H1 (cell line): ENCODE measurements at regions not wholly inside any gene's neighbourhood (a gene's known extent, or its start where the extent isn't known, plus 50 kb on each side); places are given as distances from the start of the nearest gene placed in this dataset.

Experiments used
- POLR2A ChIP-seq, 2 experiments: IDR thresholded peaks; 1 replicate in 1 of 2; 2 replicates in 1 of 2; pipeline ENCODE4 v1.6.1; 2011; ENCODE audit warnings: low read depth in 2 of 2, low read length in 2 of 2, mild to moderate bottlenecking in 2 of 2; ENCODE audit errors: control extremely low read depth in 1 of 2
- SP4 ChIP-seq: IDR thresholded peaks from 2 replicates; pipeline ENCODE4 v1.6.1; 2012; ENCODE audit warnings: low read length, inconsistent platforms
- TAF1 ChIP-seq: IDR thresholded peaks from 2 replicates; pipeline ENCODE4 v1.6.1; 2011; ENCODE audit warnings: mild to moderate bottlenecking, low read depth, low read length
- TF ChIP-seq, protein P1 (sequence below): IDR thresholded peaks from 2 replicates; pipeline ENCODE4 v1.6.1; 2012; ENCODE audit warnings: low read length, inconsistent platforms
- TF ChIP-seq, protein P2 (sequence below), 3 experiments: IDR thresholded peaks; 1 replicate in 2 of 3; 2 replicates in 1 of 3; pipeline versions ENCODE4 v1.5.1 to v1.6.1; 2011; ENCODE audit warnings: low read length in 3 of 3, mild to moderate bottlenecking in 3 of 3, inconsistent platforms in 2 of 3, low read depth in 1 of 3, moderate library complexity in 1 of 3; ENCODE audit not compliant: insufficient read depth in 1 of 3; ENCODE audit errors: control extremely low read depth in 1 of 3
- TF ChIP-seq, protein P3 (sequence below): IDR thresholded peaks from 2 replicates; pipeline ENCODE4 v1.6.1; 2012; ENCODE audit warnings: inconsistent platforms

DNA sequence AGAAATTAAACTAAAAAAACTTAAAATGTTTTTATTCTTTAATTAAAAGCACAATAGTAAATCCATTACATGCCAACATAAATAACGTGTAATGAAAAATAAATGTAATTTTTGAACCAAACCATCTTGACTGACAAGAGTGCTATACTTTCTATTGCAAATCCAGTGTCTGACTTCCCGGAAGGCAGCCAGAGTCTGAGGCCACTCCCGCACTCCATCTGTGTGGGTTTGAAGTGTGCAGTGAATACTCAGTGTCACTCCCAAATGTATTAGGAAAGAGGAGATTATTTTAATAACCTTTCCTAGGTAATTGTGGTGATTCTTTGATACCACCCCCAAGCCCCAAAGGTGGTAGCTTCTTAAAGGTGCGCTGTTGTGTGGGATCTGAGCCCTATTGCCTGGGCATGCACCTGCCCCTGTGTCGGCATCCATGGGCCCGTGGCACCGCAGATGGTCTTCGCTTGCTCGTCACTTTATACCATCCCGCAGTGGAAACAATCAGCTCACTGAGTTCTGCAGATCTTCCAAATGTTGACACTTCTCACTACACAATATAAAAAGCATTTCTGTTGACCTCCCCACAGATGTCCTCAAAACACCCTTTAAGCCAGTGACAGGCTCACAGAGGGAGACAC is 391.2 kb downstream of the THBS2 start:
- TF ChIP-seq, protein P1, sequence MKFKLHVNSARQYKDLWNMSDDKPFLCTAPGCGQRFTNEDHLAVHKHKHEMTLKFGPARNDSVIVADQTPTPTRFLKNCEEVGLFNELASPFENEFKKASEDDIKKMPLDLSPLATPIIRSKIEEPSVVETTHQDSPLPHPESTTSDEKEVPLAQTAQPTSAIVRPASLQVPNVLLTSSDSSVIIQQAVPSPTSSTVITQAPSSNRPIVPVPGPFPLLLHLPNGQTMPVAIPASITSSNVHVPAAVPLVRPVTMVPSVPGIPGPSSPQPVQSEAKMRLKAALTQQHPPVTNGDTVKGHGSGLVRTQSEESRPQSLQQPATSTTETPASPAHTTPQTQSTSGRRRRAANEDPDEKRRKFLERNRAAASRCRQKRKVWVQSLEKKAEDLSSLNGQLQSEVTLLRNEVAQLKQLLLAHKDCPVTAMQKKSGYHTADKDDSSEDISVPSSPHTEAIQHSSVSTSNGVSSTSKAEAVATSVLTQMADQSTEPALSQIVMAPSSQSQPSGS = no peak
- TF ChIP-seq, protein P2, sequence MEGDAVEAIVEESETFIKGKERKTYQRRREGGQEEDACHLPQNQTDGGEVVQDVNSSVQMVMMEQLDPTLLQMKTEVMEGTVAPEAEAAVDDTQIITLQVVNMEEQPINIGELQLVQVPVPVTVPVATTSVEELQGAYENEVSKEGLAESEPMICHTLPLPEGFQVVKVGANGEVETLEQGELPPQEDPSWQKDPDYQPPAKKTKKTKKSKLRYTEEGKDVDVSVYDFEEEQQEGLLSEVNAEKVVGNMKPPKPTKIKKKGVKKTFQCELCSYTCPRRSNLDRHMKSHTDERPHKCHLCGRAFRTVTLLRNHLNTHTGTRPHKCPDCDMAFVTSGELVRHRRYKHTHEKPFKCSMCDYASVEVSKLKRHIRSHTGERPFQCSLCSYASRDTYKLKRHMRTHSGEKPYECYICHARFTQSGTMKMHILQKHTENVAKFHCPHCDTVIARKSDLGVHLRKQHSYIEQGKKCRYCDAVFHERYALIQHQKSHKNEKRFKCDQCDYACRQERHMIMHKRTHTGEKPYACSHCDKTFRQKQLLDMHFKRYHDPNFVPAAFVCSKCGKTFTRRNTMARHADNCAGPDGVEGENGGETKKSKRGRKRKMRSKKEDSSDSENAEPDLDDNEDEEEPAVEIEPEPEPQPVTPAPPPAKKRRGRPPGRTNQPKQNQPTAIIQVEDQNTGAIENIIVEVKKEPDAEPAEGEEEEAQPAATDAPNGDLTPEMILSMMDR (IDR thresholded peaks at IDR 0.05; ENCODE audit: control extremely low read depth in 1 of 3, insufficient read depth in 1 of 3, low read depth in 1 of 3, low read length in 3 of 3) = no peak
- TF ChIP-seq, protein P3, sequence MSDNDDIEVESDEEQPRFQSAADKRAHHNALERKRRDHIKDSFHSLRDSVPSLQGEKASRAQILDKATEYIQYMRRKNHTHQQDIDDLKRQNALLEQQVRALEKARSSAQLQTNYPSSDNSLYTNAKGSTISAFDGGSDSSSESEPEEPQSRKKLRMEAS = no peak
- TF ChIP-seq POLR2A (IDR thresholded peaks at IDR 0.05; ENCODE audit: control extremely low read depth in 1 of 2, low read depth in 2 of 2, low read length in 2 of 2) (no peak), TAF1 (no peak), SP4 (no peak)
